ENCODE measurements at regions not wholly inside any gene's neighbourhood (a gene's known extent, or its start where the extent isn't known, plus 50 kb on each side); places are given as distances from the start of the nearest gene placed in this dataset.

DNA sequence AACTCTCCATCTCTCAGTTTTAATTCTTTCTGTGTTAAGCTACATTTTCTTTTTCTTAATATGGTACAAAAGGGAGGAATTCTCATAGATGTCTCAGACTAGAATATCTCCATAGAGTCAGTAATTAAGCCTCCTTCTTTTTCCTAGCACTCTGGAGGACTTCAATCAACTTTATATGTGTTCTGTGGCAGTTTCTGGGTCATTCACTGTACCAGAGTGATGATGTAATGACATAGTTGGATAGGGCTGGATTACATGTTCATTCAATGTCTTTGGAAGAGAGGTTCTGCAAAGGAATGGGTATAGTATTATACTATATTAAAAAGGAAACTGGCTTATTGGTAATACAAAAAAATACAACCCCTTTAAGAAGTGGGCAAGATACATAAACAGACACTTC lies 318.3 kb upstream of the OPRM1 start:
- TF ChIP-seq, protein P1, sequence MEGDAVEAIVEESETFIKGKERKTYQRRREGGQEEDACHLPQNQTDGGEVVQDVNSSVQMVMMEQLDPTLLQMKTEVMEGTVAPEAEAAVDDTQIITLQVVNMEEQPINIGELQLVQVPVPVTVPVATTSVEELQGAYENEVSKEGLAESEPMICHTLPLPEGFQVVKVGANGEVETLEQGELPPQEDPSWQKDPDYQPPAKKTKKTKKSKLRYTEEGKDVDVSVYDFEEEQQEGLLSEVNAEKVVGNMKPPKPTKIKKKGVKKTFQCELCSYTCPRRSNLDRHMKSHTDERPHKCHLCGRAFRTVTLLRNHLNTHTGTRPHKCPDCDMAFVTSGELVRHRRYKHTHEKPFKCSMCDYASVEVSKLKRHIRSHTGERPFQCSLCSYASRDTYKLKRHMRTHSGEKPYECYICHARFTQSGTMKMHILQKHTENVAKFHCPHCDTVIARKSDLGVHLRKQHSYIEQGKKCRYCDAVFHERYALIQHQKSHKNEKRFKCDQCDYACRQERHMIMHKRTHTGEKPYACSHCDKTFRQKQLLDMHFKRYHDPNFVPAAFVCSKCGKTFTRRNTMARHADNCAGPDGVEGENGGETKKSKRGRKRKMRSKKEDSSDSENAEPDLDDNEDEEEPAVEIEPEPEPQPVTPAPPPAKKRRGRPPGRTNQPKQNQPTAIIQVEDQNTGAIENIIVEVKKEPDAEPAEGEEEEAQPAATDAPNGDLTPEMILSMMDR (IDR thresholded peaks at IDR 0.05; ENCODE audit: extremely low read depth, missing control alignments): no peak
- no peak for DNase-seq (ENCODE audit: low spot score)

DNA sequence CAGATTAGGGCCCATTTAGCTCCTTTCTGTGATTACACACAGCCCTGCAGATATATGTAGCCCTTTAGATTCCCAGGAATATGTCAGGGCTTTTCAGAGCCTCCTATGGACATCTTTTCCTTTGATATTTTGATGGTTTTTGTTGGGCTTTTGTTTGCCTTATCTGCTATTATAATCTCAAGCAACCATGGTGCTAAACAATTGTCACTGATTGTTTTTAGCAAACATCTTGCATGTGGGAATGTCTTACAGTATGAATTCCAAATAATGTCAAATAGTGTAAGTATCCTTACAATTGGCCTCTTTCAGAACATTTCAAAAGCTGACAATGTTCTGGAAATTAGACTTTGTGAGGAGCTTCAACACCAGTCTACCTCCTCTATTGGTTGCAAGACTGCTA lies 333.6 kb upstream of the OPRM1 start:
- TF ChIP-seq, protein P1 (IDR thresholded peaks at IDR 0.05; ENCODE audit: extremely low read depth, missing control alignments): no peak
- DNase-seq (ENCODE audit: low spot score): no peak

DNA sequence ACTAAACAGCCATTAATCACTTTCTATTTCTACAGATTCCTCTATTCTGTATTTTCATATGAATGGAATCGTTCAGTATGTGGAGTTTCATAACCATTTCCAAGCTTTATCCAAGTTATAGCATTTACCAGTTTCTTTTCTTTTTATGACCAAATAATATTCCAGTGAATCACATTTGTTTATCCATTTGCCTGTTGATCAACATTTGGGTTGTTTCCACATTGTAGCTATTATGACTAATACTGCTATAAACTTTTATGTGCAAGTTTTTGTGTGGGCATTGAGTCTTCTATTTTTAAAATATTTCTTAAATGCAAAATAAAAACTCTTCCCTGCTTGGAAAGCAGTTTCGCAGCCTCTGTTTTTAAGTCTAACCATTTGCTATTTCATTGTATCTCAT lies 336.4 kb upstream of the OPRM1 start:
- TF ChIP-seq, protein P1 (IDR thresholded peaks at IDR 0.05; ENCODE audit: extremely low read depth, missing control alignments): no peak
- no peak for DNase-seq (ENCODE audit: low spot score)

DNA sequence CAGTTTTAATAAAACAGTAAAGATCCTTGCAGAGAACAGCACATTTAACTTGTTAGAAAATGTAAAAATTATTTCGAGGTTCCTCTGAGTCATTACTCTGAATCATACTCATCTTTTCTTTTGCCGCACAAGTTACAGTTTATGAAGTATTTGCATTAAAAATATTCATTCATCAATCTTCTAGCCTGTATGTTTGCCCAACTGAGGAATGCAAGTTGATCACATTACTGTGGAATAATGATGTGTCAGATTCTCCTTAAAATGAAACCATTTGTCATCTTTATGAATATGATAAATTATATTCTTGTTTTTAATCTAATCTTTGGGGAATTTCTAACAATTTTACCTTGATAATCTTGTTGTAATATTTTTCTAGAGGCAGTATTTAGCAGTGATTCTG lies 340.4 kb upstream of the OPRM1 start:
- TF ChIP-seq, protein P1 (IDR thresholded peaks at IDR 0.05; ENCODE audit: extremely low read depth, missing control alignments): no peak
- DNase-seq (ENCODE audit: low spot score): no peak

DNA sequence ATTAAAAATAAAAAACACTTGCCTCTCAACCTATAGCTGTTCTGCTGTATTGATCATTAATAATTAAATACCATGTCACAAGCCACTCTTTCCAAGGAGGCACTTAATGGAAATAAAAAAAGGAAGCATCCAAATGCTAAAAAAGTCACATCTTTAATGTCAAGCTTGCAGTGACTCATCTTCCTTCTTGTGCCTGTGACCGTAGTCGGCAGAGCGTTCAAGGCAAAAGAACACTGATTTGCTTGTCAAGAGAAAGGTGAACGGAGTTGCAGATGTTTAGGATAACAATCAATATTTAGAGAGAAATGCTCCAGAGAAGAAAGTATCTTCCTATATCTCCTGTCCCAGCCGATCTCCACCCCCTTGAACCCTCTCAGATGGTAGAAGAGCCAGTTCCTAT lies 341.0 kb upstream of the OPRM1 start:
- TF ChIP-seq, protein P1 (IDR thresholded peaks at IDR 0.05; ENCODE audit: extremely low read depth, missing control alignments): no peak

DNA sequence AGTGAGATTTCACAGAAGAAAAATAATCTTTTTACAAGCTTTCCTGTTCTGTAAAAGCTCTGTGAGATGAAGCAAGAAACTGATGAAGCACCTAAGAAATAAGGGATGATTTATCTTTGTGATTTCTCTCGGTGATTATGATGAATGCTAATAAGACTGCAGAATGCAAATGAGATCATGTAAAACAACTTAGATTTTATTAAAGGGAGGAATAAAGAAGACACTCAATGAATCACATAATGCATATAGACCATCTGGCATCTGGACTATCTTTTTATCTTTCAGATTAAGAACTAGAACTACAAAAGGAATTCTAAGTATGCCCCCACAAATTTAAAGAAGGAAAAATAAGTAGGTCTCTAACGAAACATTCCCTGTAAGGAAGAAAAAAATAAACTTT lies 361.5 kb upstream of the OPRM1 start:
- TF ChIP-seq, protein P1 (IDR thresholded peaks at IDR 0.05; ENCODE audit: extremely low read depth, missing control alignments): no peak
- no peak for DNase-seq (ENCODE audit: low spot score)

More for the DNA sequence above, 341.0 kb upstream of the OPRM1 start:
- no peak for DNase-seq (ENCODE audit: low spot score)

DNA sequence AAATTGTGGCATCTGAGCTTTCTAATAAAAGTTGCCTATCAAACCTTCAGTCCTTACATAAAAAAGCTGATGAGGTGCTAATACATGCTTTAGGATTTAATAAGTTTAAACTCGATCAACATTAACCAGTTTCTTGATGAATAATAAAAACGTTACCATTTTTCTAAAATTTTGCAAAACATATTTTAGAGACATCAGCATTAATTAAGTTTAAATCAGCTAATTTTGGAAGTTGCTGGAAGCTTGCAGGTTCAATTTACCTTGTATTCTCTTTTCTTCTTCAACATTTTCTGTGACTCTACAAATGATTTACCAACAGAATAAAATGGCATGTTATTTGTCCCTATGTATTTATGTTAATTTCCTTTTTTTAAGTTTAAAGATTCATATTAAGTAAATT lies 365.3 kb upstream of the OPRM1 start:
- TF ChIP-seq, protein P1 (IDR thresholded peaks at IDR 0.05; ENCODE audit: extremely low read depth, missing control alignments): no peak
- no peak for DNase-seq (ENCODE audit: low spot score)

All from GM20000 (cell line).